ACC112 (cell line): ENCODE measurements at regions not wholly inside any gene's neighbourhood (a gene's known extent, or its start where the extent isn't known, plus 50 kb on each side); places are given as distances from the start of the nearest gene placed in this dataset.
"Not testable (repeated sequence)": the region's sequence is repeated elsewhere in the genome, so short reads cannot be mapped to it uniquely, and the experiment has no call there.

Experiments used
- H2AFZ ChIP-seq: fragments of 200-600 bp; sonication (generic); one replicate; pipeline ENCODE4 v1.6.0; 2017; ENCODE audit warnings: antibody characterized with exemption, low read length; ENCODE audit not compliant: unreplicated experiment
- H3K27ac ChIP-seq: fragments of 200-600 bp; sonication (generic); 2 replicates; pipeline ENCODE4 v1.5.1; 2014; ENCODE audit warnings: low read depth, mild to moderate bottlenecking, antibody characterized with exemption, low read length, moderate library complexity
- H3K27me3 ChIP-seq: fragments of 200-600 bp; sonication (generic); 2 replicates; pipeline ENCODE4 v1.6.1; 2014; ENCODE audit warnings: mild to moderate bottlenecking, antibody characterized with exemption, low read length, moderate library complexity, mixed read lengths; ENCODE audit not compliant: insufficient read depth
- H3K36me3 ChIP-seq: fragments of 200-600 bp; sonication (generic); 2 replicates; pipeline ENCODE4 v1.6.1; 2016; ENCODE audit warnings: mild to moderate bottlenecking, antibody characterized with exemption, low read length, moderate library complexity, mixed read lengths; ENCODE audit not compliant: insufficient read depth
- H3K4me1 ChIP-seq: fragments of 200-600 bp; sonication (generic); one replicate; pipeline ENCODE4 v1.6.1; 2016; ENCODE audit warnings: low read length, mixed read lengths; ENCODE audit not compliant: insufficient read depth, unreplicated experiment, control insufficient read depth
- H3K4me3 ChIP-seq: fragments of 200-600 bp; sonication (generic); 2 replicates; pipeline ENCODE4 v1.5.1; 2014; ENCODE audit warnings: mild to moderate bottlenecking, low read depth, low read length
- H3K79me2 ChIP-seq: fragments of 200-600 bp; sonication (generic); one replicate; pipeline ENCODE4 v1.6.0; 2016; ENCODE audit warnings: low read length; ENCODE audit not compliant: control insufficient read depth, unreplicated experiment, insufficient read depth

- H3K27me3 ChIP-seq, result no peaks in the 10 kb centered on the region
- H3K79me2 ChIP-seq, result no peaks in the 10 kb centered on the region
- no peaks in the 10 kb centered on the region for H3K4me1 ChIP-seq
- no peak overlapping the region for H3K27ac ChIP-seq
- no peaks in the 10 kb centered on the region for H3K36me3 ChIP-seq
- H3K4me3 ChIP-seq, result no peak overlapping the region
- H2AFZ ChIP-seq, result no peak overlapping the region
Observed at GRCh38 chr9:108264093-108264492, 591.7 kb downstream of the ACTL7B start.

- no peak overlapping the region for H3K4me3 ChIP-seq
- H3K27ac ChIP-seq, result no peak overlapping the region
- H3K27me3 ChIP-seq, result no peaks in the 10 kb centered on the region
- H3K36me3 ChIP-seq, result no peaks in the 10 kb centered on the region
- H3K4me1 ChIP-seq, result no peaks in the 10 kb centered on the region
- no peaks in the 10 kb centered on the region for H3K79me2 ChIP-seq
- no peak overlapping the region for H2AFZ ChIP-seq
Observed at GRCh38 chr9:108262836-108263235, 593.0 kb downstream of the ACTL7B start.

- Histone ChIP-seq H2AFZ (no peak overlapping the region), H3K36me3 (no peaks in the 10 kb centered on the region), H3K4me1 (no peaks in the 10 kb centered on the region), H3K27me3 (no peaks in the 10 kb centered on the region), H3K79me2 (no peaks in the 10 kb centered on the region), H3K27ac (no peak overlapping the region), H3K4me3 (no peak overlapping the region)
Observed at GRCh38 chr9:108259917-108260675, 595.7 kb downstream of the ACTL7B start.

- Histone ChIP-seq H2AFZ (no peak overlapping the region), H3K79me2 (no peaks in the 10 kb centered on the region), H3K27ac (no peak overlapping the region), H3K27me3 (no peaks in the 10 kb centered on the region), H3K4me3 (no peak overlapping the region), H3K36me3 (no peaks in the 10 kb centered on the region), H3K4me1 (no peaks in the 10 kb centered on the region)
Observed at GRCh38 chr9:108258640-108259039, 597.1 kb downstream of the ACTL7B start.

GRCh38 chr9:108257382-108257781 is 598.4 kb downstream of the ACTL7B start:
- no peak overlapping the region for H3K27ac ChIP-seq
- no peak overlapping the region for H2AFZ ChIP-seq
- H3K4me3 ChIP-seq, result no peak overlapping the region
- no peaks in the 10 kb centered on the region for H3K79me2 ChIP-seq
- no peaks in the 10 kb centered on the region for H3K27me3 ChIP-seq
- H3K36me3 ChIP-seq, result no peaks in the 10 kb centered on the region
- no peaks in the 10 kb centered on the region for H3K4me1 ChIP-seq

GRCh38 chr9:108254236-108254635 is 601.5 kb downstream of the ACTL7B start:
- H3K4me1 ChIP-seq, result no peaks in the 10 kb centered on the region
- H3K4me3 ChIP-seq, result no peak overlapping the region
- no peaks in the 10 kb centered on the region for H3K27me3 ChIP-seq
- H3K36me3 ChIP-seq, result no peaks in the 10 kb centered on the region
- no peak overlapping the region for H2AFZ ChIP-seq
- H3K79me2 ChIP-seq, result no peaks in the 10 kb centered on the region
- no peak overlapping the region for H3K27ac ChIP-seq

- H2AFZ ChIP-seq, H3K36me3 ChIP-seq, H3K4me3 ChIP-seq, H3K27ac ChIP-seq, H3K4me1 ChIP-seq, H3K79me2 ChIP-seq, H3K27me3 ChIP-seq: not testable (repeated sequence)
Observed at GRCh38 chr9:108247391-108247790, 608.4 kb downstream of the ACTL7B start.

- H3K27me3 ChIP-seq, result no peaks in the 10 kb centered on the region
- H3K79me2 ChIP-seq, result no peaks in the 10 kb centered on the region
- H2AFZ ChIP-seq, result no peak overlapping the region
- H3K4me1 ChIP-seq, result no peaks in the 10 kb centered on the region
- H3K36me3 ChIP-seq, result no peaks in the 10 kb centered on the region
- no peak overlapping the region for H3K4me3 ChIP-seq
- H3K27ac ChIP-seq, result no peak overlapping the region
Observed at GRCh38 chr9:108245901-108246300, 609.9 kb downstream of the ACTL7B start.

- no peaks in the 10 kb centered on the region for H3K27me3 ChIP-seq
- H2AFZ ChIP-seq, result no peak overlapping the region
- H3K4me3 ChIP-seq, result no peak overlapping the region
- no peaks in the 10 kb centered on the region for H3K79me2 ChIP-seq
- no peaks in the 10 kb centered on the region for H3K4me1 ChIP-seq
- H3K27ac ChIP-seq, result no peak overlapping the region
- H3K36me3 ChIP-seq, result no peaks in the 10 kb centered on the region
Observed at GRCh38 chr9:108245331-108245730, 610.5 kb downstream of the ACTL7B start.

- Histone ChIP-seq H3K4me1 (no peaks in the 10 kb centered on the region), H3K79me2 (no peaks in the 10 kb centered on the region), H2AFZ (no peak overlapping the region), H3K27ac (no peak overlapping the region), H3K4me3 (no peak overlapping the region), H3K36me3 (no peaks in the 10 kb centered on the region), H3K27me3 (no peaks in the 10 kb centered on the region)
Observed at GRCh38 chr9:108244686-108245085, 611.1 kb downstream of the ACTL7B start.

- Histone ChIP-seq H3K4me3 (no peak overlapping the region), H3K4me1 (no peaks in the 10 kb centered on the region), H3K27ac (no peak overlapping the region), H2AFZ (no peak overlapping the region), H3K79me2 (no peaks in the 10 kb centered on the region), H3K36me3 (no peaks in the 10 kb centered on the region), H3K27me3 (no peaks in the 10 kb centered on the region)
Observed at GRCh38 chr9:108241384-108242073, 614.3 kb downstream of the ACTL7B start.
